ENCODE measurements at regions not wholly inside any gene's neighbourhood (a gene's known extent, or its start where the extent isn't known, plus 50 kb on each side); places are given as distances from the start of the nearest gene placed in this dataset.

GRCh38 chr5:58148254-58148775 lies 311.6 kb downstream of the PLK2 start:
- Histone ChIP-seq H4K5ac (ENCODE audit: insufficient read length, low read depth, low read length) (no peak overlapping the region), H3K79me1 (ENCODE audit: low read depth, low read length) (no peaks in the 10 kb centered on the region), H2AK5ac (ENCODE audit: low read depth, low read length) (no peak overlapping the region), H4K8ac (ENCODE audit: extremely low read depth, insufficient read depth, low read length) (no peak overlapping the region), H3K4ac (replicated peaks; ENCODE audit: insufficient read length, low read depth, low read length) (no peak overlapping the region), H3K9me3 (ENCODE audit: insufficient read depth in 2 of 2, low read depth in 1 of 2, low read length in 1 of 2) (no peaks in the 10 kb centered on the region), H3K18ac (ENCODE audit: extremely low read depth, low read length) (no peak overlapping the region), H4K20me1 (replicated peaks in 1 of 2; ENCODE audit: control insufficient read depth in 1 of 2, insufficient read depth in 2 of 2, low read length in 2 of 2) (no peaks in the 10 kb centered on the region), H2BK20ac (ENCODE audit: low read length) (no peak overlapping the region), H2BK5ac (ENCODE audit: low read depth, low read length) (no peak overlapping the region), H3K27me3 (replicated peaks in 1 of 4; ENCODE audit: control insufficient read depth in 3 of 4, extremely low read depth in 1 of 4, insufficient read depth in 3 of 4, low read length in 3 of 4) (no peaks in the 10 kb centered on the region), H3K14ac (ENCODE audit: insufficient read length) (no peak overlapping the region), H2BK15ac (ENCODE audit: low read length) (no peak overlapping the region), H3K4me2 (ENCODE audit: insufficient read depth in 1 of 2, low read depth in 2 of 2, low read length in 2 of 2) (no peak overlapping the region), H3K79me2 (ENCODE audit: control insufficient read depth in 1 of 2, insufficient read depth in 2 of 2, low read length in 2 of 2) (no peaks in the 10 kb centered on the region), H2BK120ac (replicated peaks; ENCODE audit: low read depth, low read length) (no peak overlapping the region), H2AFZ (ENCODE audit: low read length) (no peak overlapping the region), H3K23ac (ENCODE audit: insufficient read length) (no peak overlapping the region), H3K4me1 (replicated peaks in 1 of 4; ENCODE audit: control insufficient read depth in 3 of 4, insufficient read depth in 4 of 4, low read length in 3 of 4) (no peaks in the 10 kb centered on the region), H4K91ac (replicated peaks; ENCODE audit: insufficient read length, low read length) (no peak overlapping the region), H3K27ac (ENCODE audit: low read depth, low read length) (no peak overlapping the region), H3K36me3 (ENCODE audit: control insufficient read depth in 2 of 4, insufficient read depth in 4 of 4, low read length in 3 of 4) (no peaks in the 10 kb centered on the region), H3K56ac (replicated peaks; ENCODE audit: insufficient read length, low read depth, low read length) (no peak overlapping the region), H3K4me3 (ENCODE audit: extremely low read depth in 1 of 4, insufficient read depth in 2 of 4, low read depth in 3 of 4, low read length in 4 of 4) (no peak overlapping the region), H3K9ac (replicated peaks in 1 of 4; ENCODE audit: extremely low read depth in 1 of 4, low read depth in 3 of 4, low read length in 3 of 4) (no peak overlapping the region), H2BK12ac (ENCODE audit: low read depth, low read length) (no peak overlapping the region), H3K23me2 (ENCODE audit: low read depth, low read length) (no peaks in the 10 kb centered on the region)
- FAIRE-seq = no peak
- POLR2A ChIA-PET (ENCODE audit: partially characterized antibody) = no interaction called here
- CTCF ChIA-PET (ENCODE audit: partially characterized antibody) = interaction anchor here (0.6 kb wide), 1 partner anchor 249 kb away, joined by 3 read pairs; no protein-coding TSS in a partner anchor
- no peak for DNase-seq (ENCODE audit: low read depth in 1 of 2, low spot score in 2 of 2)
- TF ChIP-seq BCL11A (IDR thresholded peaks at IDR 0.05; ENCODE audit: low read depth in 2 of 2, low read length in 2 of 2) (no peak), PHF8 (conservative IDR thresholded peaks at IDR 0.05; ENCODE audit: low read depth, low read length) (no peak), TAF7 (optimal IDR thresholded peaks at IDR 0.05; ENCODE audit: borderline replicate concordance, low read depth, low read length) (no peak), E2F6 (IDR thresholded peaks at IDR 0.05) (no peak)

Data from H1 (cell line).